ENCODE measurements at regions not wholly inside any gene's neighbourhood (a gene's known extent, or its start where the extent isn't known, plus 50 kb on each side); places are given as distances from the start of the nearest gene placed in this dataset.
A peak's percentile ranks its signal among the peaks of the same experiment; 100 is the strongest.

GRCh38 chr6:9089724-9090123 lies 654.4 kb upstream of the SLC35B3 start:
- H3K36me3 ChIP-seq: no peaks in the 10 kb centered on the region
- H3K27ac ChIP-seq: no peak overlapping the region
- H3K4me1 ChIP-seq: no peaks in the 10 kb centered on the region
- no peaks in the 10 kb centered on the region for H3K27me3 ChIP-seq
- no peaks in the 10 kb centered on the region for H3K9me3 ChIP-seq (replicated peaks)
- no peak overlapping the region for H3K4me3 ChIP-seq
- no peak for DNase-seq

- Histone ChIP-seq H3K27me3 (no peaks in the 10 kb centered on the region), H3K36me3 (no peaks in the 10 kb centered on the region), H3K4me1 (no peaks in the 10 kb centered on the region), H3K9me3 (replicated peaks) (no peaks in the 10 kb centered on the region), H3K27ac (no peak overlapping the region), H3K4me3 (no peak overlapping the region)
- no peak for DNase-seq
These were observed 652.1 kb upstream of the SLC35B3 start for GRCh38 chr6:9087470-9087869.

- no peaks in the 10 kb centered on the region for H3K4me1 ChIP-seq
- H3K27ac ChIP-seq: no peak overlapping the region
- no peak overlapping the region for H3K4me3 ChIP-seq
- H3K9me3 ChIP-seq (replicated peaks): no peaks in the 10 kb centered on the region
- no peaks in the 10 kb centered on the region for H3K36me3 ChIP-seq
- no peak for DNase-seq
- H3K27me3 ChIP-seq: no peaks in the 10 kb centered on the region
These were observed 651.0 kb upstream of the SLC35B3 start for GRCh38 chr6:9086331-9086730.

GRCh38 chr6:9085709-9086070 lies 650.3 kb upstream of the SLC35B3 start:
- H3K9me3 ChIP-seq (replicated peaks): no peaks in the 10 kb centered on the region
- H3K27ac ChIP-seq: no peak overlapping the region
- no peaks in the 10 kb centered on the region for H3K4me1 ChIP-seq
- no peak for DNase-seq
- H3K4me3 ChIP-seq: no peak overlapping the region
- no peaks in the 10 kb centered on the region for H3K27me3 ChIP-seq
- no peaks in the 10 kb centered on the region for H3K36me3 ChIP-seq

GRCh38 chr6:9085054-9085708 lies 649.8 kb upstream of the SLC35B3 start:
- DNase-seq: peak in 1 of 2 experiments; percentile 6
- Histone ChIP-seq H3K4me1 (no peaks in the 10 kb centered on the region), H3K4me3 (no peak overlapping the region), H3K36me3 (no peaks in the 10 kb centered on the region), H3K9me3 (replicated peaks) (no peaks in the 10 kb centered on the region), H3K27me3 (no peaks in the 10 kb centered on the region), H3K27ac (no peak overlapping the region)

GRCh38 chr6:9083108-9083507 lies 647.8 kb upstream of the SLC35B3 start:
- Histone ChIP-seq H3K36me3 (no peaks in the 10 kb centered on the region), H3K4me3 (no peak overlapping the region), H3K27me3 (no peaks in the 10 kb centered on the region), H3K9me3 (replicated peaks) (no peaks in the 10 kb centered on the region), H3K4me1 (no peaks in the 10 kb centered on the region), H3K27ac (no peak overlapping the region)
- DNase-seq: no peak

GRCh38 chr6:9066726-9067125 lies 631.4 kb upstream of the SLC35B3 start:
- no peaks in the 10 kb centered on the region for H3K4me1 ChIP-seq
- H3K9me3 ChIP-seq (replicated peaks): no peaks in the 10 kb centered on the region
- no peaks in the 10 kb centered on the region for H3K36me3 ChIP-seq
- no peak overlapping the region for H3K27ac ChIP-seq
- H3K27me3 ChIP-seq: no peaks in the 10 kb centered on the region
- DNase-seq: no peak
- no peak overlapping the region for H3K4me3 ChIP-seq

- Histone ChIP-seq H3K4me3 (no peak overlapping the region), H3K9me3 (replicated peaks) (no peaks in the 10 kb centered on the region), H3K27me3 (no peaks in the 10 kb centered on the region), H3K27ac (no peak overlapping the region), H3K4me1 (no peaks in the 10 kb centered on the region), H3K36me3 (no peaks in the 10 kb centered on the region)
- DNase-seq: no peak
These were observed 628.8 kb upstream of the SLC35B3 start for GRCh38 chr6:9064156-9064555.

- Histone ChIP-seq H3K4me1 (no peaks in the 10 kb centered on the region), H3K9me3 (replicated peaks) (no peaks in the 10 kb centered on the region), H3K36me3 (no peaks in the 10 kb centered on the region), H3K27me3 (no peaks in the 10 kb centered on the region), H3K27ac (no peak overlapping the region), H3K4me3 (no peak overlapping the region)
- DNase-seq: no peak
These were observed 627.3 kb upstream of the SLC35B3 start for GRCh38 chr6:9062596-9062995.

GRCh38 chr6:9057937-9058336 lies 622.6 kb upstream of the SLC35B3 start:
- H3K9me3 ChIP-seq (replicated peaks): no peaks in the 10 kb centered on the region
- no peak overlapping the region for H3K4me3 ChIP-seq
- H3K27me3 ChIP-seq: no peaks in the 10 kb centered on the region
- no peak overlapping the region for H3K27ac ChIP-seq
- H3K36me3 ChIP-seq: no peaks in the 10 kb centered on the region
- no peaks in the 10 kb centered on the region for H3K4me1 ChIP-seq
- DNase-seq: no peak

GRCh38 chr6:9056556-9056955 lies 621.2 kb upstream of the SLC35B3 start:
- no peaks in the 10 kb centered on the region for H3K27me3 ChIP-seq
- no peaks in the 10 kb centered on the region for H3K4me1 ChIP-seq
- no peaks in the 10 kb centered on the region for H3K9me3 ChIP-seq (replicated peaks)
- no peaks in the 10 kb centered on the region for H3K36me3 ChIP-seq
- H3K27ac ChIP-seq: no peak overlapping the region
- H3K4me3 ChIP-seq: no peak overlapping the region
- no peak for DNase-seq

GRCh38 chr6:9044426-9044825 lies 609.1 kb upstream of the SLC35B3 start:
- DNase-seq: peak; percentile 24 to 61
- peak overlapping the region; percentile 27; the same call in 1 of the 2 replicates for H3K27ac ChIP-seq
- H3K4me3 ChIP-seq: no peak overlapping the region
- peaks cover 6% of the 10 kb centered on the region for H3K4me1 ChIP-seq
- H3K27me3 ChIP-seq: no peaks in the 10 kb centered on the region
- H3K36me3 ChIP-seq: no peaks in the 10 kb centered on the region
- no peaks in the 10 kb centered on the region for H3K9me3 ChIP-seq (replicated peaks)

- no peaks in the 10 kb centered on the region for H3K27me3 ChIP-seq
- H3K27ac ChIP-seq: no peak overlapping the region
- H3K4me3 ChIP-seq: no peak overlapping the region
- no peaks in the 10 kb centered on the region for H3K9me3 ChIP-seq (replicated peaks)
- no peaks in the 10 kb centered on the region for H3K36me3 ChIP-seq
- peaks cover 6% of the 10 kb centered on the region for H3K4me1 ChIP-seq
- no peak for DNase-seq
These were observed 605.4 kb upstream of the SLC35B3 start for GRCh38 chr6:9040718-9041117.

GRCh38 chr6:9039258-9039657 lies 603.9 kb upstream of the SLC35B3 start:
- H3K9me3 ChIP-seq (replicated peaks): no peaks in the 10 kb centered on the region
- no peaks in the 10 kb centered on the region for H3K27me3 ChIP-seq
- no peaks in the 10 kb centered on the region for H3K36me3 ChIP-seq
- H3K4me3 ChIP-seq: no peak overlapping the region
- peak; percentile 2 for DNase-seq
- no peak overlapping the region for H3K27ac ChIP-seq
- H3K4me1 ChIP-seq: peaks cover 2% of the 10 kb centered on the region; the same call in 1 of the 2 replicates

- no peaks in the 10 kb centered on the region for H3K4me1 ChIP-seq
- H3K27me3 ChIP-seq: no peaks in the 10 kb centered on the region
- H3K27ac ChIP-seq: no peak overlapping the region
- no peaks in the 10 kb centered on the region for H3K9me3 ChIP-seq (replicated peaks)
- DNase-seq: no peak
- H3K4me3 ChIP-seq: no peak overlapping the region
- no peaks in the 10 kb centered on the region for H3K36me3 ChIP-seq
These were observed 592.7 kb upstream of the SLC35B3 start for GRCh38 chr6:9028086-9028485.

- H3K9me3 ChIP-seq (replicated peaks): no peaks in the 10 kb centered on the region
- no peaks in the 10 kb centered on the region for H3K27me3 ChIP-seq
- no peak overlapping the region for H3K4me3 ChIP-seq
- DNase-seq: no peak
- H3K4me1 ChIP-seq: no peaks in the 10 kb centered on the region
- H3K36me3 ChIP-seq: no peaks in the 10 kb centered on the region
- no peak overlapping the region for H3K27ac ChIP-seq
These were observed 590.5 kb upstream of the SLC35B3 start for GRCh38 chr6:9025796-9026394.
